MCF 10A (cell line): ENCODE measurements at regions not wholly inside any gene's neighbourhood (a gene's known extent, or its start where the extent isn't known, plus 50 kb on each side); places are given as distances from the start of the nearest gene placed in this dataset.

Experiments
- BruUV-seq: library from RNA; stranded (reverse); fragments of 400-500 nt; replicated peaks from 2 replicates; lab custom pipeline; 2021; lab: Mats Ljungman, UMichigan
- CTCF ChIA-PET: fragments of 300-600 bp; sonication (Branson Sonifier 250); formaldehyde crosslinking; extraction: SDS; loops from one replicate; lab custom pipeline; 2021; ENCODE audit warnings: antibody characterized with exemption, inconsistent platforms; lab: Yijun Ruan, JAX
- POLR2A ChIA-PET: fragments of 300-600, 350-650 bp; sonication (Branson Sonifier 250); formaldehyde crosslinking; extraction: SDS; loops from one replicate; lab custom pipeline; 2020; ENCODE audit warnings: antibody characterized with exemption, inconsistent platforms; lab: Yijun Ruan, JAX
- DNase-seq: peaks from one replicate; pipeline ENCODE4 v3.0.0-alpha.2; 2018; ENCODE audit not compliant: unreplicated experiment
- H3K27ac Mint-ChIP-seq: one replicate; pipeline ENCODE4 v1.8.0; 2022; ENCODE audit warnings: mild to moderate bottlenecking, low read depth, mixed read lengths; ENCODE audit not compliant: unreplicated experiment
- H3K27me3 Mint-ChIP-seq: one replicate; pipeline ENCODE4 v1.8.0; 2022; ENCODE audit warnings: mixed read lengths; ENCODE audit not compliant: insufficient read depth, unreplicated experiment
- H3K36me3 Mint-ChIP-seq: one replicate; pipeline ENCODE4 v1.8.0; 2022; ENCODE audit warnings: mild to moderate bottlenecking, moderate library complexity, mixed read lengths; ENCODE audit not compliant: insufficient read depth, unreplicated experiment
- H3K4me1 Mint-ChIP-seq: one replicate; pipeline ENCODE4 v1.8.0; 2022; ENCODE audit warnings: mixed read lengths; ENCODE audit not compliant: insufficient read depth, unreplicated experiment
- H3K4me3 Mint-ChIP-seq: one replicate; pipeline ENCODE4 v1.8.0; 2022; ENCODE audit warnings: mild to moderate bottlenecking, moderate library complexity, mixed read lengths; ENCODE audit not compliant: unreplicated experiment
- H3K9me3 Mint-ChIP-seq: one replicate; pipeline ENCODE4 v1.8.0; 2022; ENCODE audit warnings: mixed read lengths; ENCODE audit not compliant: unreplicated experiment
- intact Hi-C: fragments of 100-400 bp; cut with micrococcal nuclease; formaldehyde crosslinking; loops from 2 replicates; pipeline ENCODE4 v1.14.1; 2022
- TF ChIP-seq, protein P1 (sequence below): fragments of 200-600 bp; IDR thresholded peaks from one replicate; pipeline ENCODE4 v1.8.0; 2022; ENCODE audit warnings: antibody characterized with exemption, mild to moderate bottlenecking; ENCODE audit not compliant: unreplicated experiment

DNA sequence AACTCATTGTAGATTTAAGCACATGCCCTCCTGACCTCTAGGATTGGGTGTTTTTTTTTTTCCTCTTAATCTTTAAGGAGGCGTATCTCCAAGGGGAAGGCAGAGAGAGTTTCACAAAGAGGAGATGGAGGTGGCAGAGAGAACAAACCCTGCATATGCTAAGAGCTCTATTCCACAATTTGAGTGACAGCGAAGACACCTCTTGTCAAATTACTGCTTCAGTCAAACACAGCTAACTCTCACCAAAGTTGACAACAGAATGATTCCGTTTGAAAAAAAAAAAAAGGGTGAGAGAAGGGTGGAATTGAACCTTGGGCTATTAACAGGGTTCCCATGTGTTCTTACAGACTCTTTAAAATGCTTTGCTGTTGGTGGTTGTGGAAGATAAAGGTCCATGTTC is 112.6 kb downstream of the NXPE2 start:
- Mint-ChIP-seq H3K4me1 (no peaks in the 10 kb centered on the region), H3K9me3 (no peaks in the 10 kb centered on the region), H3K4me3 (no peak overlapping the region), H3K27me3 (peaks cover 25% of the 10 kb centered on the region), H3K27ac (no peak overlapping the region), H3K36me3 (no peaks in the 10 kb centered on the region)
- ChIA-PET POLR2A (no interaction called here), CTCF (interaction anchor here (0.6 kb wide), 2 partner anchors 37 to 513 kb away, joined by 3 to 5 read pairs; no protein-coding TSS in a partner anchor)
- no TSS peak for BruUV-seq
- DNase-seq = no peak
- TF ChIP-seq, protein P1, sequence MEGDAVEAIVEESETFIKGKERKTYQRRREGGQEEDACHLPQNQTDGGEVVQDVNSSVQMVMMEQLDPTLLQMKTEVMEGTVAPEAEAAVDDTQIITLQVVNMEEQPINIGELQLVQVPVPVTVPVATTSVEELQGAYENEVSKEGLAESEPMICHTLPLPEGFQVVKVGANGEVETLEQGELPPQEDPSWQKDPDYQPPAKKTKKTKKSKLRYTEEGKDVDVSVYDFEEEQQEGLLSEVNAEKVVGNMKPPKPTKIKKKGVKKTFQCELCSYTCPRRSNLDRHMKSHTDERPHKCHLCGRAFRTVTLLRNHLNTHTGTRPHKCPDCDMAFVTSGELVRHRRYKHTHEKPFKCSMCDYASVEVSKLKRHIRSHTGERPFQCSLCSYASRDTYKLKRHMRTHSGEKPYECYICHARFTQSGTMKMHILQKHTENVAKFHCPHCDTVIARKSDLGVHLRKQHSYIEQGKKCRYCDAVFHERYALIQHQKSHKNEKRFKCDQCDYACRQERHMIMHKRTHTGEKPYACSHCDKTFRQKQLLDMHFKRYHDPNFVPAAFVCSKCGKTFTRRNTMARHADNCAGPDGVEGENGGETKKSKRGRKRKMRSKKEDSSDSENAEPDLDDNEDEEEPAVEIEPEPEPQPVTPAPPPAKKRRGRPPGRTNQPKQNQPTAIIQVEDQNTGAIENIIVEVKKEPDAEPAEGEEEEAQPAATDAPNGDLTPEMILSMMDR = no peak
- intact Hi-C loops = no loop called here

DNA sequence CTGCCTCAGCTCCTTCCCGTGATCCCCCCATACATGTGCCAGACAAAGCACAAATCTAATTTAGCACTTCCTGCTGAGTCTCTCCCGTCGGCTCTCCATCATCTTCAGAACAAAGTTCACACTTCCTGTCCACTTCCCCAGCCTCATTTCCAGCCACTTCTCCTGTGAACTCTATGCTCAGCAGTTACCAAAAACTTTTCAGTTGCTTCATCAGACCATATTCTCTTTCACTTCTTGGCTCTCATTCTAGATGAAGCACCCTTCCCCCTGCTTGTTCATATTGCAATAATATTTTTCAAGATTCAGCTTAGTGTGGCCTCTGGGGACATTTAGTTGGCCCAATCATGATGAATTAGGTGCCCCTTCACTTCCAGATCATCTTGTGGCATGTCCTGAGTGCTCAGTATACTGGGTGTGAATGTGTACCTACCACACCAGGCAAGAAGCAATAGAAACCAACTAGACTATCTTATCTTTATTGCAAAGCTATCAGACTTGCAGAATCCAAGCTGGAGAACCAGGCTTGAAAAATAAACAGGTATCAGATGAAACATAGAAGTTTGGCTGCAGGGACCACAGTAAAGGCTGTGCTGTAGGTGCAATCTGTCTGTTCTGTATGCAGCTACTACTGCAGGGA is 115.8 kb downstream of the NXPE2 start:
- H3K27ac Mint-ChIP-seq = no peak overlapping the region
- no peaks in the 10 kb centered on the region for H3K4me1 Mint-ChIP-seq
- ChIA-PET POLR2A (no interaction called here), CTCF (interaction anchor here (0.5 to 0.7 kb wide), 2 partner anchors 338 to 1173 kb away, joined by 3 to 5 read pairs; no protein-coding TSS in a partner anchor)
- no peaks in the 10 kb centered on the region for H3K36me3 Mint-ChIP-seq
- TF ChIP-seq, protein P1 = no peak
- no TSS peak for BruUV-seq
- H3K4me3 Mint-ChIP-seq = no peak overlapping the region
- intact Hi-C loops = no loop called here
- H3K27me3 Mint-ChIP-seq = peaks cover 29% of the 10 kb centered on the region
- H3K9me3 Mint-ChIP-seq = no peaks in the 10 kb centered on the region
- DNase-seq = no peak

DNA sequence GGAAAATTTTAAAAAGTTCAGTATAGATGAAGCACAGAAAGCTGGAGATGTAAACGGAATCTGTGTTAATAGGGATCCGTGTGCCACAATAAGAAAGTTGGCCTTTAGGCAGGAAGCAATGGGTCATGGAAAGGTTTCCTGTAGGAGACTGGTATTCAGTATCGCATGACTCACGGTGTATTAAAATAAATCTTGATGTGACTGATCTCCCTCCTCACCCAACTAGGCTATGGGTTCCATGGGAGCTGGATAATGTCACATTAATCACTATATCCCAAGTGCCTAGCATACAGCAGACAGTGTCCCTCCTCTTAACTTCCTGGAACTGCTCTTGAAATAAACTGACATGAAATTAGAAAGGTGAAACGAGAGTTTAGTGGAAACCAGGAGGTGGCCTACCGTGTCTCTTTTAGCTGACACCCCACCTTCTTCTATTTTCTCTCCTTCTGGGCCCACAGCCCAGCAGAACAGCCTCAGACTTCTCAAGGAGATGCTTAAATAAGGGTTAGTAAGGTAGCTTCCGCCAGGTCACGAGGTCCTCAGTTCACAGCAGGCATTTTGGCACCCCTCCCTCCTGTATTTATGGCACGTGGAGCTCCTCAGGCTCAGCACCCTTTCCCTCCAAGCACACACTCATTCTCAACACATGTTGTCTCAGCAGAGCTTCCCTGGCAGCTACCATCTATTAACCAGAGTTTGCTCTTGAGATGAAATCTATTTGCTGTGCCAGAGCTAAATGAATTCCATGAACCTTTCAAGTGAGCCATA is 118.8 kb downstream of the NXPE2 start:
- DNase-seq = peak; percentile 28
- Mint-ChIP-seq H3K9me3 (peaks cover 8% of the 10 kb centered on the region), H3K27ac (no peak overlapping the region), H3K4me3 (no peak overlapping the region), H3K4me1 (no peaks in the 10 kb centered on the region), H3K27me3 (peaks cover 43% of the 10 kb centered on the region), H3K36me3 (no peaks in the 10 kb centered on the region)
- no TSS peak for BruUV-seq
- TF ChIP-seq, protein P1 = no peak
- CTCF ChIA-PET = interaction anchor here (0.6 to 0.9 kb wide), 4 partner anchors 15 to 1817 kb away, joined by 3 read pairs; no protein-coding TSS in a partner anchor
- intact Hi-C loops = no loop called here
- POLR2A ChIA-PET = interaction anchor here (0.6 kb wide), 1 partner anchor 63 kb away, joined by 3 read pairs; no protein-coding TSS in a partner anchor

DNA sequence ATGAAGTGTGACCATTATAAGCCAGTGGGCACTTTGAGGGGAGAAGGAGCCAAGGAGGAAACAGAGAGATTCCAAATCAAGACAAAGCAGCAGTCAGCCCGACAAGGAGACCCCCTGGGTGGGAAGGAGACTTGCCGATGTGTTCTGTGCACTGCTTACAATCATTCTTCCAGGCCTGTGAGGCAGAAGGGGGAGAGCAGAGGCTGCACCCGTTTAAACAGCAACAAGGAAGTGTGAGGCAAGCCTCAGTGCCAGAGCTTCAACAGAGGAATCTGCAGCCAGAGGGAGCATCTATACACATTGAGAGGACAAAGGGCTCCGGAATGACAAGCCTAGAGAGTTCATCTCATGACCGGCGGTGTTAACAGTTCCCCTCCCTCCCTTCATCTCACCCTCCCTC is 121.1 kb downstream of the NXPE2 start:
- H3K4me1 Mint-ChIP-seq = no peaks in the 10 kb centered on the region
- TF ChIP-seq, protein P1 = no peak
- H3K27ac Mint-ChIP-seq = no peak overlapping the region
- H3K27me3 Mint-ChIP-seq = peaks cover 45% of the 10 kb centered on the region
- H3K9me3 Mint-ChIP-seq = peaks cover 8% of the 10 kb centered on the region
- no peak for DNase-seq
- no TSS peak for BruUV-seq
- no peaks in the 10 kb centered on the region for H3K36me3 Mint-ChIP-seq
- intact Hi-C loops = no loop called here
- POLR2A ChIA-PET = no interaction called here
- CTCF ChIA-PET = interaction anchor here (0.6 to 0.9 kb wide), 2 partner anchors 11 to 13 kb away, joined by 3 to 4 read pairs; no protein-coding TSS in a partner anchor
- no peak overlapping the region for H3K4me3 Mint-ChIP-seq
